ENCODE measurements at regions not wholly inside any gene's neighbourhood (a gene's known extent, or its start where the extent isn't known, plus 50 kb on each side); places are given as distances from the start of the nearest gene placed in this dataset.
"Not testable (repeated sequence)": the region's sequence is repeated elsewhere in the genome, so short reads cannot be mapped to it uniquely, and the experiment has no call there.

DNA sequence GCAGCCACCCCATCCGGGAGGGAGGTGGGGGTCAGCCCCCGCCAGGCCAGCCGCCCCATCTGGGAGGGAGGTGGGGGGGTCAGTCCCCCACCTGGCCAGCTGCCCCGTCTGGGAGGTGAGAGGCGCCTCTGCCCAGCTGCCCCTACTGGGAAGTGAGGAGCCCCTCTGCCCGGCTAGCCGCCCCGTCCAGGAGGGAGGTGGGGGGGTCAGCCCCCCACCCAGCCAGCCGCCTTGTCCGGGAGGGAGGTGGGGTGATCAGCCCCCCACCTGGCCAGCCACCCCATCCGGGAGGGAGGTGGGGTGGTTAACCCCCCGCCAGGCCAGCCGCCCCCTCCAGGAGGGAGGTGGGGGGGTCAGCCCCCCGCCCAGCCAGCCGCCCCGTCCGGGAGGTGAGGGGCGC lies 852.4 kb upstream of the DEFB115 start:
- H3K27me3 Mint-ChIP-seq (ENCODE audit: insufficient read depth, unreplicated experiment); H3K4me3 Mint-ChIP-seq (ENCODE audit: unreplicated experiment); BruUV-seq (replicated peaks); H3K4me1 Mint-ChIP-seq (ENCODE audit: insufficient read depth, unreplicated experiment); H3K27ac Mint-ChIP-seq (ENCODE audit: low read depth, unreplicated experiment); DNase-seq (ENCODE audit: unreplicated experiment); H3K9me3 Mint-ChIP-seq (ENCODE audit: unreplicated experiment); POLR2A ChIA-PET; intact Hi-C loops (cut with micrococcal nuclease); CTCF ChIA-PET: not testable (repeated sequence)
- peaks cover 13% of the 10 kb centered on the region for H3K36me3 Mint-ChIP-seq (ENCODE audit: insufficient read depth, unreplicated experiment)

DNA sequence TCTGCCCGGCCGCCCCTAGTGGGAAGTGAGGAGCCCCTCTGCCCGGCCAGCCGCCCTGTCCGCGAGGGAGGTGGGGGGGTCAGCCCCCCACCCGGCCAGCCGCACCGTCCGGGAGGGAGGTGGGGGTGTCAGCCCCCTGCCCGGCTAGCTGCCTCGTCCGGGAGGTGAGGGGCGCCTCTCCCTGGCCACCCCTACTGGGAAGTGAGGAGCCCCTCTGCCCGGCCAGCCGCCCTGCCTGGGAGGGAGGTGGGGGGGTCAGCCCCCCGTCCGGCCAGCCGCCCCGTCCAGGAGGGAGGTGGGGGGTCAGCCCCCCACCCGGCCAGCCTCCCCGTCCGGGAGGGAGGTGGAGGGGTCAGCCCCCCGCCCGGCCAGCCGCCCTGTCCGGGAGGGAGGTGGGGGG lies 851.9 kb upstream of the DEFB115 start:
- BruUV-seq (replicated peaks); H3K27ac Mint-ChIP-seq (ENCODE audit: low read depth, unreplicated experiment); H3K4me3 Mint-ChIP-seq (ENCODE audit: unreplicated experiment); POLR2A ChIA-PET; DNase-seq (ENCODE audit: unreplicated experiment); H3K9me3 Mint-ChIP-seq (ENCODE audit: unreplicated experiment); intact Hi-C loops (cut with micrococcal nuclease); H3K27me3 Mint-ChIP-seq (ENCODE audit: insufficient read depth, unreplicated experiment); H3K4me1 Mint-ChIP-seq (ENCODE audit: insufficient read depth, unreplicated experiment); CTCF ChIA-PET: not testable (repeated sequence)
- peaks cover 12% of the 10 kb centered on the region for H3K36me3 Mint-ChIP-seq (ENCODE audit: insufficient read depth, unreplicated experiment)

DNA sequence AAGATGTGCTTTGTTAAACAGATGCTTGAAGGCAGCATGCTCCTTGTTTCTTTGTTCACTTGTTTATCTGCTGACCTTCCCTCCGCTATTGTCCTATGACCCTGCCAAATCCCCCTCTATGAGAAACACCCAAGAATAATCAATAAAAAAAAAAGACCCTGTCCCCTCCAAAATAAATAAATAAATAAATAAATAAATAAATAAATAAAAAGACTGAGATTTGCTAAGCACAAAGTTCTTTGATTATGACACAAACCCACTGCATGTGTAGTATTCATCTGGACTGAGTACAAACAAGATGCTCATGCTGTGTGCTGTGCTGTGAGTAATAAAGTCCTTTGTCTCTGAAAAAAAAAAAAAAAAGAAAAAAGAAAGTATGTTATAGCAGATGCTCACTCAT lies 851.1 kb upstream of the DEFB115 start:
- DNase-seq (ENCODE audit: unreplicated experiment); BruUV-seq (replicated peaks); CTCF ChIA-PET; POLR2A ChIA-PET; intact Hi-C loops (cut with micrococcal nuclease); H3K4me3 Mint-ChIP-seq (ENCODE audit: unreplicated experiment); H3K4me1 Mint-ChIP-seq (ENCODE audit: insufficient read depth, unreplicated experiment); H3K9me3 Mint-ChIP-seq (ENCODE audit: unreplicated experiment); H3K27me3 Mint-ChIP-seq (ENCODE audit: insufficient read depth, unreplicated experiment); H3K27ac Mint-ChIP-seq (ENCODE audit: low read depth, unreplicated experiment): not testable (repeated sequence)
- H3K36me3 Mint-ChIP-seq (ENCODE audit: insufficient read depth, unreplicated experiment), result peaks cover 12% of the 10 kb centered on the region

DNA sequence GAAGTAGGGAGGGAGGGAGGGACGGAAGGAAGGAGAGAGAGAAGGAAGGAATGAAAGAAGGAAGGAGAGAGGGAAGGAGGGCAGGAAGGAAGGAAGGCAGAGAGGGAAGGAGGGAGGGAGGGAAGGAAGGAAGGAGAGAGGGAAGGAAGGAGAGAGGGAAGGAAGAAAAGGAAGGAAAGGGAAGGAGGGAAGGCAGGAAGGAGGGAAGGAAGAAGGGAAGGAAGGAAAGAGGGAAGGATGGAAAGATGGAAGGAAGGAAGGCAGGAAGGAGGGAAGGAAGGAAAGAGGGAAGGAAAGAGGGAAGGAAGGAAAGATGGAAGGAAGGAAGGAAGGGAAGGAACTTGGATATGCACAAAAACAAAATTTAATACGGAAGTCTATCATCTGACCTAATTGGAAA lies 844.5 kb upstream of the DEFB115 start:
- H3K36me3 Mint-ChIP-seq (ENCODE audit: insufficient read depth, unreplicated experiment), result no peaks in the 10 kb centered on the region
- no TSS peak for BruUV-seq (replicated peaks)
- H3K27me3 Mint-ChIP-seq (ENCODE audit: insufficient read depth, unreplicated experiment), result no peaks in the 10 kb centered on the region
- TF ChIP-seq, protein P1, sequence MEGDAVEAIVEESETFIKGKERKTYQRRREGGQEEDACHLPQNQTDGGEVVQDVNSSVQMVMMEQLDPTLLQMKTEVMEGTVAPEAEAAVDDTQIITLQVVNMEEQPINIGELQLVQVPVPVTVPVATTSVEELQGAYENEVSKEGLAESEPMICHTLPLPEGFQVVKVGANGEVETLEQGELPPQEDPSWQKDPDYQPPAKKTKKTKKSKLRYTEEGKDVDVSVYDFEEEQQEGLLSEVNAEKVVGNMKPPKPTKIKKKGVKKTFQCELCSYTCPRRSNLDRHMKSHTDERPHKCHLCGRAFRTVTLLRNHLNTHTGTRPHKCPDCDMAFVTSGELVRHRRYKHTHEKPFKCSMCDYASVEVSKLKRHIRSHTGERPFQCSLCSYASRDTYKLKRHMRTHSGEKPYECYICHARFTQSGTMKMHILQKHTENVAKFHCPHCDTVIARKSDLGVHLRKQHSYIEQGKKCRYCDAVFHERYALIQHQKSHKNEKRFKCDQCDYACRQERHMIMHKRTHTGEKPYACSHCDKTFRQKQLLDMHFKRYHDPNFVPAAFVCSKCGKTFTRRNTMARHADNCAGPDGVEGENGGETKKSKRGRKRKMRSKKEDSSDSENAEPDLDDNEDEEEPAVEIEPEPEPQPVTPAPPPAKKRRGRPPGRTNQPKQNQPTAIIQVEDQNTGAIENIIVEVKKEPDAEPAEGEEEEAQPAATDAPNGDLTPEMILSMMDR (IDR thresholded peaks at IDR 0.05; ENCODE audit: unreplicated experiment), result no peak
- no peak for DNase-seq (ENCODE audit: unreplicated experiment)
- POLR2A ChIA-PET, result no interaction called here
- no peak overlapping the region for H3K27ac Mint-ChIP-seq (ENCODE audit: low read depth, unreplicated experiment)
- peaks cover 16% of the 10 kb centered on the region for H3K9me3 Mint-ChIP-seq (ENCODE audit: unreplicated experiment)
- H3K4me3 Mint-ChIP-seq (ENCODE audit: unreplicated experiment), result no peak overlapping the region
- CTCF ChIA-PET, result no interaction called here
- intact Hi-C loops (cut with micrococcal nuclease), result no loop called here
- no peaks in the 10 kb centered on the region for H3K4me1 Mint-ChIP-seq (ENCODE audit: insufficient read depth, unreplicated experiment)

DNA sequence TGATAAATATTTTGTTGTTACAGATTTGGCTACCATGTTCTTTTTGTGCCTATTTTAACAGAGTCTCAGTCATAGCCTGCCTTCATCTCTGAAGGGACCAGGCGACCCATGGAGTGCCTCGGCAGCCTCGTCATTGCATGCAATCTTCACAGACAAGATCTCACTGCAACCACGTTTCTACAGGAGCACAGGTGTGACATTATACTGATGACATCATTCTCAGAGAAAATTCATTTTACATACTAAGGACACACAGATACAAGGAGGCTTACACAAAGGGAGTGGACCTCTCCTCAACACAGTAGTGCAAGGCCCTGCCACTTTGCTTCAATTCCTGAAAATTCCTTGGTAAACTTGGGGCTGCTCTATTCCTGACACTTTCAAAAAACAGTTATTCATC lies 840.1 kb upstream of the DEFB115 start:
- intact Hi-C loops (cut with micrococcal nuclease); H3K27me3 Mint-ChIP-seq (ENCODE audit: insufficient read depth, unreplicated experiment); H3K4me1 Mint-ChIP-seq (ENCODE audit: insufficient read depth, unreplicated experiment); H3K4me3 Mint-ChIP-seq (ENCODE audit: unreplicated experiment); H3K27ac Mint-ChIP-seq (ENCODE audit: low read depth, unreplicated experiment); BruUV-seq (replicated peaks); POLR2A ChIA-PET; H3K36me3 Mint-ChIP-seq (ENCODE audit: insufficient read depth, unreplicated experiment); H3K9me3 Mint-ChIP-seq (ENCODE audit: unreplicated experiment); DNase-seq (ENCODE audit: unreplicated experiment): not testable (repeated sequence)
- CTCF ChIA-PET, result interaction anchor here (0.6 kb wide), 1 partner anchor 521 kb away, joined by 3 read pairs; no protein-coding TSS in a partner anchor

DNA sequence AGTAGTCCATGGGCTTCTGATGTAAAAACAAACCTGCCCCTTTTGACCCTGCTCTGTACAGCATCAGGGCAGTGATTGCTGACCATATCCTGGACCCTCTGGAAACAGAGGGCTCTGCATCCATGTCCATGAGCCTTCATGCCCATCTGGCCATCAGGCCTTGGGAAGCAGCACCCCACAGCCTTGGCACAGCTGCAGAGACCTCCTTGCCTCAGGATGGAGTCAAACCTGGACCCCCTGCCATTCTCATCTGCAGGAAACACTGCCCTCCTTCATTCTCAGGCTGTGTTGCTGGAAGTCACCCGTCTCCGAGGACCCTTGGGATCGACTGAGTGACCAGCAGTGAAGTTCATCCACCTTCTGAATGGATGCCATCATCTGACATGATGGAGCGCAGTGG lies 839.1 kb upstream of the DEFB115 start:
- POLR2A ChIA-PET; H3K27me3 Mint-ChIP-seq (ENCODE audit: insufficient read depth, unreplicated experiment); H3K27ac Mint-ChIP-seq (ENCODE audit: low read depth, unreplicated experiment); DNase-seq (ENCODE audit: unreplicated experiment); H3K36me3 Mint-ChIP-seq (ENCODE audit: insufficient read depth, unreplicated experiment); H3K4me3 Mint-ChIP-seq (ENCODE audit: unreplicated experiment); H3K9me3 Mint-ChIP-seq (ENCODE audit: unreplicated experiment); intact Hi-C loops (cut with micrococcal nuclease); CTCF ChIA-PET; BruUV-seq (replicated peaks); H3K4me1 Mint-ChIP-seq (ENCODE audit: insufficient read depth, unreplicated experiment): not testable (repeated sequence)

DNA sequence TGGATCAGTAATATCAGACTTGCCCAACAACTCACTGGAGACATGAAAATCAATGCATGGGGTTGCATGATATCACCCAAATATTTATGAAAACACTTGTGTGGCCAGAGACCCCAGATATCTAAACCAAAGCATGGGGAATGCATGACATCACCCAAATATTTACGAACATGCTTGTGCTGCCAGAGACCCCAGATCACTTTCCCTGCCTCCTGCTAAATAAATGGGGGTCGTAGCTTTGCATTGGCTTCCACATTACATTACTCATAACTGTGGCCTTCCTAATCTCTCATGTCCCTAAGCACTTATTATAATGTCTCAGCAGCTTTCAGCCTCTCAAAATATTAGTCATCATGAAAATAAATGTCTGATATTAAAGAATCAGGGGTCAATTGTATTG lies 838.0 kb upstream of the DEFB115 start:
- intact Hi-C loops (cut with micrococcal nuclease), result no loop called here
- H3K27me3 Mint-ChIP-seq (ENCODE audit: insufficient read depth, unreplicated experiment), result no peaks in the 10 kb centered on the region
- no peak for DNase-seq (ENCODE audit: unreplicated experiment)
- POLR2A ChIA-PET, result no interaction called here
- H3K27ac Mint-ChIP-seq (ENCODE audit: low read depth, unreplicated experiment), result no peak overlapping the region
- CTCF ChIA-PET, result no interaction called here
- H3K9me3 Mint-ChIP-seq (ENCODE audit: unreplicated experiment), result peaks cover 4% of the 10 kb centered on the region
- TF ChIP-seq, protein P1 (IDR thresholded peaks at IDR 0.05; ENCODE audit: unreplicated experiment), result no peak
- BruUV-seq (replicated peaks), result no TSS peak
- no peak overlapping the region for H3K4me3 Mint-ChIP-seq (ENCODE audit: unreplicated experiment)
- H3K36me3 Mint-ChIP-seq (ENCODE audit: insufficient read depth, unreplicated experiment), result no peaks in the 10 kb centered on the region
- no peaks in the 10 kb centered on the region for H3K4me1 Mint-ChIP-seq (ENCODE audit: insufficient read depth, unreplicated experiment)

DNA sequence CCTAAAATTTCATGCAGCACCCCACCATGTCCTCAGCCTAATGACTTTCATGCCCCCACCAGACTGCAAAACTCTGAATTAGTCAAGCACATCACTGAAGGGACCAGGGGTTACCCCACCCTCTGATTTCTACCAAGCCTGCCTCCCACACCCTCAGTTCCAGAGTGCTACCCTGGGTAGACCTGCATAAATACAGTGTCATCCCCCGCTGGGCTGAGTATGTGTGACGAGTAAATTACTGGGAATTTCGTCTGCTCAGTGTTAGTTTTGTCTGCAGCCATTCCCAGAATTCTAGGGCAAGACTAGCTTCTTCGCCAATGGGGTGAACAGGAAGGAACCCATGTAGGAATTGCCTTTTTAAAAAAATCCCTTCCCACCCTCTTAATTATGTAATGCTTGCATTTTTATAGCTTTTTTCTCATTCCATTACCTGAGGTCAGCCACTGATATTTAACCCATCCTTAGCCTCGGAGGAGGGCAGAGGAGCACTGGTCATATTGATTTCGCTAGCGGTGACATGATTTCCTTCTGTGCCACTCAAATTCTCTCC lies 837.5 kb upstream of the DEFB115 start:
- CTCF ChIA-PET, result not testable (repeated sequence)

More for the DNA sequence above, 837.5 kb upstream of the DEFB115 start:
- H3K27me3 Mint-ChIP-seq (ENCODE audit: insufficient read depth, unreplicated experiment); H3K9me3 Mint-ChIP-seq (ENCODE audit: unreplicated experiment); POLR2A ChIA-PET; DNase-seq (ENCODE audit: unreplicated experiment); H3K36me3 Mint-ChIP-seq (ENCODE audit: insufficient read depth, unreplicated experiment); intact Hi-C loops (cut with micrococcal nuclease); H3K4me1 Mint-ChIP-seq (ENCODE audit: insufficient read depth, unreplicated experiment); H3K4me3 Mint-ChIP-seq (ENCODE audit: unreplicated experiment); BruUV-seq (replicated peaks); H3K27ac Mint-ChIP-seq (ENCODE audit: low read depth, unreplicated experiment): not testable (repeated sequence)
